ENCODE measurements at regions not wholly inside any gene's neighbourhood (a gene's known extent, or its start where the extent isn't known, plus 50 kb on each side); places are given as distances from the start of the nearest gene placed in this dataset.
"Not testable (repeated sequence)": the region's sequence is repeated elsewhere in the genome, so short reads cannot be mapped to it uniquely, and the experiment has no call there.

DNA sequence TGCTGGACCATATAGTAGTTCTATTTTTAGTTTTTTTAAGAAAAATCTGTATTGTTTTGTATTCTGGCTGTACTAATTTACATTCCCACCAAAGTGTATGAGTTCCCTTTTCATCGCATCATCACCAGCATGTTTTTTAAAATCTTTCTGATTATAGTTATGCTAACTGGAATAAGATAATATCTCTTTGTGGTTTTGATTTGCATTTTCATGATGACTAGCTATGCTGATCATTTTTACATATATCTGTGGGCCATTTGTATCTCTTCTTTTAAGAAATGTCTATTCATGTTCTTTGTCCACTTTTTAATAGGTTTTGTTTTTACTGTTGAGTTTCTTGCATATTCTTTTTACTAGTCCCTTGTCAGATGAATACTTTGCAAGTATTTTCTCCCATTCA lies 238.0 kb downstream of the FBXO4 start:
- H3K4me2 ChIP-seq (ENCODE audit: insufficient read depth, low read length) = no peak overlapping the region
- no peaks in the 10 kb centered on the region for H3K9me3 ChIP-seq (replicated peaks; ENCODE audit: control insufficient read depth, insufficient read depth, low read length)
- ChIA-PET POLR2A (no interaction called here), CTCF (no interaction called here)
- FAIRE-seq (no peak), DNase-seq (ENCODE audit: low read depth, low spot score) (no peak)
- intact Hi-C loops (cut with micrococcal nuclease) (no loop called here), dilution Hi-C loops (cut with MboI; ENCODE audit: extremely low pct_ligation_motif_present, low sequenced_read_pairs) (no loop called here)
- H2AFZ ChIP-seq (ENCODE audit: low read depth, low read length) = no peak overlapping the region
- TF ChIP-seq, protein P1, sequence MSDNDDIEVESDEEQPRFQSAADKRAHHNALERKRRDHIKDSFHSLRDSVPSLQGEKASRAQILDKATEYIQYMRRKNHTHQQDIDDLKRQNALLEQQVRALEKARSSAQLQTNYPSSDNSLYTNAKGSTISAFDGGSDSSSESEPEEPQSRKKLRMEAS (IDR thresholded peaks at IDR 0.05; ENCODE audit: insufficient read depth, insufficient read length) = no peak
- no peaks in the 10 kb centered on the region for H4K20me1 ChIP-seq (replicated peaks; ENCODE audit: control insufficient read depth, extremely low read depth, insufficient read depth, low read length)
- no peaks in the 10 kb centered on the region for H3K79me2 ChIP-seq (ENCODE audit: control insufficient read depth, insufficient read depth, low read length)
- H3K9ac ChIP-seq (replicated peaks; ENCODE audit: extremely low read depth, insufficient read depth, low read length) = no peak overlapping the region
- BruUV-seq (replicated peaks) = no TSS peak
- no peaks in the 10 kb centered on the region for H3K27me3 ChIP-seq (ENCODE audit: control insufficient read depth in 2 of 2, insufficient read depth in 2 of 2, low read length in 2 of 2)
- H3K36me3 ChIP-seq (ENCODE audit: control insufficient read depth in 2 of 2, extremely low read depth in 1 of 2, insufficient read depth in 2 of 2, low read length in 2 of 2) = no peaks in the 10 kb centered on the region
- H3K27ac ChIP-seq (ENCODE audit: insufficient read depth, low read depth, low read length) = no peak overlapping the region
- no peaks in the 10 kb centered on the region for H3K4me1 ChIP-seq (ENCODE audit: control insufficient read depth, extremely low read depth, insufficient read depth, low read length)
- no peaks in the 10 kb centered on the region for H3K9me1 ChIP-seq (replicated peaks; ENCODE audit: control insufficient read depth, extremely low read depth, insufficient read depth, low read length)
- H3K4me3 ChIP-seq (replicated peaks in 1 of 3; ENCODE audit: insufficient read depth in 1 of 3, low read depth in 1 of 3, low read length in 3 of 3) = no peak overlapping the region

DNA sequence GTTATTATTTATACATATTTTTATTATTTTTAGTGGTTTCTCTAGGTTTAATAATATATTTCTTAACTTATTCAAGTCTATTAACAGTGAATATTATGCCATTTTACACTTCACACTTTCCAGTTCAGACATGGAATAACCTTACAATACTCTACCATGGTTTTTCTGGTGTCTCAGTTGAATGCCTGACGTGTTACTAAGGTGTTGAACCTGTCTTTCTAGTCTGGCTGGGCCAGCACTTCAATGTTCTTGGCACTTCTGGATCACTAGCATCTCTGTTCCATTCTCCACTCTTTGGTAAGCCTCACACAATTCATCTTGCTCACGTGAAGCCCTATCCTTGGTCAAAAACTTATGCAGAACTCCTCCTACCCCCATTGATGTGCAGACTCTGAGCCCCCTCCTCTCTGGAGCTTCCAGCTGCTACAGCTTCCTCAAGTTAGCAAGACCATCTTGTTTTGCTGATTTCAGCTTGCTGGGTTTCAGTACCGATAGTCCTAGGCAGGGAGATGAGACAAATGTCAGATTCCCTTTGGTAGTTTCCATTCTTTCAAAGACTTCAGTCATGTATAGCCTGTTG lies 243.1 kb downstream of the FBXO4 start:
- DNase-seq (ENCODE audit: low read depth, low spot score) (no peak), FAIRE-seq (no peak)
- Histone ChIP-seq H3K4me3 (replicated peaks in 1 of 3; ENCODE audit: insufficient read depth in 1 of 3, low read depth in 1 of 3, low read length in 3 of 3) (no peak overlapping the region), H3K27ac (ENCODE audit: insufficient read depth, low read depth, low read length) (no peak overlapping the region), H3K9ac (replicated peaks; ENCODE audit: extremely low read depth, insufficient read depth, low read length) (no peak overlapping the region), H3K9me3 (replicated peaks; ENCODE audit: control insufficient read depth, insufficient read depth, low read length) (no peaks in the 10 kb centered on the region), H3K4me2 (ENCODE audit: insufficient read depth, low read length) (no peak overlapping the region), H3K9me1 (replicated peaks; ENCODE audit: control insufficient read depth, extremely low read depth, insufficient read depth, low read length) (no peaks in the 10 kb centered on the region), H4K20me1 (replicated peaks; ENCODE audit: control insufficient read depth, extremely low read depth, insufficient read depth, low read length) (no peaks in the 10 kb centered on the region), H3K4me1 (ENCODE audit: control insufficient read depth, extremely low read depth, insufficient read depth, low read length) (no peaks in the 10 kb centered on the region), H3K27me3 (ENCODE audit: control insufficient read depth in 2 of 2, insufficient read depth in 2 of 2, low read length in 2 of 2) (no peaks in the 10 kb centered on the region), H3K79me2 (ENCODE audit: control insufficient read depth, insufficient read depth, low read length) (no peaks in the 10 kb centered on the region), H3K36me3 (ENCODE audit: control insufficient read depth in 2 of 2, extremely low read depth in 1 of 2, insufficient read depth in 2 of 2, low read length in 2 of 2) (no peaks in the 10 kb centered on the region), H2AFZ (ENCODE audit: low read depth, low read length) (no peak overlapping the region)
- no TSS peak for BruUV-seq (replicated peaks)
- no peak for TF ChIP-seq GATA2 (IDR thresholded peaks at IDR 0.05; ENCODE audit: insufficient read depth, insufficient read length, low read depth, low read length)
- no peak for TF ChIP-seq EZH2 (IDR thresholded peaks at IDR 0.05; ENCODE audit: borderline replicate concordance, low read depth, low read length, severe bottlenecking)
- TF ChIP-seq POLR2A (IDR thresholded peaks at IDR 0.05; ENCODE audit: low read depth, low read length) = no peak
- no peak for TF ChIP-seq JUN (IDR thresholded peaks at IDR 0.05; ENCODE audit: borderline replicate concordance, insufficient read depth, insufficient read length, low read depth)
- TF ChIP-seq MYC (IDR thresholded peaks at IDR 0.05; ENCODE audit: low read depth, low read length) = no peak
- ChIA-PET CTCF (no interaction called here), POLR2A (no interaction called here)
- intact Hi-C loops (cut with micrococcal nuclease) = no loop called here
- dilution Hi-C loops (cut with MboI; ENCODE audit: extremely low pct_ligation_motif_present, low sequenced_read_pairs) = no loop called here

DNA sequence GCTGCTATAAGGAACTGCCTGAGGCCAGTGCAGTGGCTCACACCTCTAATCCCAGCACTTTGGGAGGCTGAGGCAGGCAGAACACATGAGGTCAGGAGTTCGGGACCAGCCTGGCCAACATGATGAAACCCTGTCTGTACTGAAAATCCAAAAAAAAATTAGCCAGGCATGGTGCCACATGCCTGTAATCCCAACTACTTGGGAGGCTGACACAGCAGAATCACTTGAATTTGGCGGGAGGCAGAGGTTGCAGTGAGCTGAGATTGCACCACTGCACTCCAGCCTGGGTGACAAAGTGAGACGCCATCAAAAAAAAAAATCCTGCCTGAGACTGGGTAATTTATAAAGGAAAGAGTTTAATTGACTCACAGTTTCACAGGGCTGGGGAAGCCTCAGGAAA lies 247.1 kb upstream of the GHR start:
- DNase-seq (ENCODE audit: low read depth, low spot score); H3K9ac ChIP-seq (replicated peaks; ENCODE audit: extremely low read depth, insufficient read depth, low read length); H3K4me2 ChIP-seq (ENCODE audit: insufficient read depth, low read length); intact Hi-C loops (cut with micrococcal nuclease); H3K79me2 ChIP-seq (ENCODE audit: control insufficient read depth, insufficient read depth, low read length); H3K9me1 ChIP-seq (replicated peaks; ENCODE audit: control insufficient read depth, extremely low read depth, insufficient read depth, low read length); H3K27me3 ChIP-seq (ENCODE audit: control insufficient read depth in 2 of 2, insufficient read depth in 2 of 2, low read length in 2 of 2); H2AFZ ChIP-seq (ENCODE audit: low read depth, low read length); POLR2A ChIA-PET; H3K27ac ChIP-seq (ENCODE audit: insufficient read depth, low read depth, low read length); FAIRE-seq; H3K4me3 ChIP-seq (replicated peaks in 1 of 3; ENCODE audit: insufficient read depth in 1 of 3, low read depth in 1 of 3, low read length in 3 of 3); H3K9me3 ChIP-seq (replicated peaks; ENCODE audit: control insufficient read depth, insufficient read depth, low read length); H3K4me1 ChIP-seq (ENCODE audit: control insufficient read depth, extremely low read depth, insufficient read depth, low read length); H4K20me1 ChIP-seq (replicated peaks; ENCODE audit: control insufficient read depth, extremely low read depth, insufficient read depth, low read length); dilution Hi-C loops (cut with MboI; ENCODE audit: extremely low pct_ligation_motif_present, low sequenced_read_pairs); H3K36me3 ChIP-seq (ENCODE audit: control insufficient read depth in 2 of 2, extremely low read depth in 1 of 2, insufficient read depth in 2 of 2, low read length in 2 of 2); BruUV-seq (replicated peaks); CTCF ChIA-PET: not testable (repeated sequence)

All from endothelial cell of umbilical vein (primary cell).